ENCODE measurements at regions not wholly inside any gene's neighbourhood (a gene's known extent, or its start where the extent isn't known, plus 50 kb on each side); places are given as distances from the start of the nearest gene placed in this dataset.

DNA sequence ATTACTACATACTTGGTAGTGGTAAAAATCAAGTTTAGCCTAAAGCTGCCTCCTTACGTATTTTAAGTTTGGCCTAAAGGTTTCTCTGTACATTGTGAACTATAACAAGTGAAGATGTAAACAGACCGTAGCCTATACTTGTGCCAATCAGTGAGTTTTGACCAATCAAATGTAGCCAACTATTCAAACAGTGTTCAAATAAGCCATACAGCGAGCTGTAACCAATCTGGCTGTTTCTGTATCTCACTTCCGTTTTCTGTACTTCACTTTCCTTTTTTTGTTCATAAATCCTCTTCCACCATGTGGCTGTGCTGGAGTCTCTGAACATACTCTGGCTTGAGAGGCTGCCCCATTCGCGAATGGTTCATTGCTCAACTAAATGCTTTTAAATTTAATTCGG, 2504.6 kb downstream of the PCDH9 start:
- TF ChIP-seq CTCF (IDR thresholded peaks at IDR 0.05): no peak
- DNase-seq (ENCODE audit: low spot score): no peak
- no peak for ATAC-seq (ENCODE audit: low FRiP score)

DNA sequence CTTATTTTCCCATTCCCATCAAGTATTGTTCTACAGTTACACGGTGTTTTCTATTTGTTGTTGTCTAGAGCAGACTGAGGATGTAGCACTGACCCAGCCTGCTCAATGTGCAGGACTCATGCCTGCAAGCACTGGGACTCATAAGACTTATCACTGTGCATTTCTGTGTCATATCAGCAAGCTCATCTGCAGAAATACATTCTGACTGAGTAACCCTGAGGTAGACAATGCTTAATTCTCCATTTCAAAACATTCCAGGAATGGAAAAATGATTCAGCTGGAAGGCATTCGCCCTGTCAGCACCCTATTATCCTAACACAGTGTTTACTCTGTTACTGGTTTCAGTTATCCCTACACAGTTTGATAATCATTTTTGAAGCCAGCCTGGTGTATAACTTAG, 2506.4 kb downstream of the PCDH9 start:
- ATAC-seq (ENCODE audit: low FRiP score) (no peak), DNase-seq (ENCODE audit: low spot score) (no peak)
- no peak for TF ChIP-seq CTCF (IDR thresholded peaks at IDR 0.05)

DNA sequence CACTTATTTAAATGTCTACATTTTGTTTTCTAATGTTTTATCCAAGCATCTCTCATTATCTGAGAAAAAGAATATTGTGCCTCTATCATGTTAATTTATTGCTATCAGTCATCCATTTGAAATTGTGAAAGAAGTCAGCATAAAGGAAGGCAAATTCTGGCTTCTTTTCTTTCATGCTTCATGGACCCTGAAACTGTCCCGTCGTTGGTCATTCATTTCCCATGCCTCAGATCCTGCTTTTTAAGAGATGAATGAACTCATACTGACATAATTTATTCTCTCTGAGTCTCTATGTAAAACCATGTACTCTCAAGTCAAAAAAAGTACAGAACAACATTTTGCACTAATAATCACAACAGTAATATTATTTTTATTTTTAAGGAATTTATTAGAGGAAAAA, 2512.0 kb downstream of the PCDH9 start:
- no peak for ATAC-seq (ENCODE audit: low FRiP score)
- no peak for TF ChIP-seq CTCF (IDR thresholded peaks at IDR 0.05)
- DNase-seq (ENCODE audit: low spot score): no peak

- no peak for DNase-seq (ENCODE audit: low spot score)
- no peak for TF ChIP-seq CTCF (IDR thresholded peaks at IDR 0.05)
- ATAC-seq (ENCODE audit: low FRiP score): no peak
Measured at GRCh38 chr13:64716936-64717335, 2513.2 kb downstream of the PCDH9 start.

DNA sequence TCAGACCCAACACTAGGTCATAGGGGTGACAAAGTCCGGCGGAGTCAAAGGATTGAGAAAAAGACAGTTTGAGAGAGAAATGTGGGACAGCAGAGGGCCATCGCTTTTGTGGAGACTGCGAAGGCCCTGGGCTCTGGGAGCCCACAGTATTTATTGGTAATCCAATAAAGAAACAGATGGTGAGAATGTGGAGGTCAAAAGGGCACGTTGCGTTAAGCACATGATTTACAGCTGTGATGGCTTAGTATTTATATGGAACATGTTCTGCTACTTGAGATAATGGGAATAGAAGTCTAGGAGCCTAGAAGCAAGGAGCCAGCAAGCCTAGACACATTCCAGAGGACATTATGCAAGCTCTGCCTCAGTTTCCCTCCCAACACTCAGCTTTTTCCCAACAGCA, 2521.1 kb downstream of the PCDH9 start:
- no peak for ATAC-seq (ENCODE audit: low FRiP score)
- DNase-seq (ENCODE audit: low spot score): no peak
- no peak for TF ChIP-seq CTCF (IDR thresholded peaks at IDR 0.05)

DNA sequence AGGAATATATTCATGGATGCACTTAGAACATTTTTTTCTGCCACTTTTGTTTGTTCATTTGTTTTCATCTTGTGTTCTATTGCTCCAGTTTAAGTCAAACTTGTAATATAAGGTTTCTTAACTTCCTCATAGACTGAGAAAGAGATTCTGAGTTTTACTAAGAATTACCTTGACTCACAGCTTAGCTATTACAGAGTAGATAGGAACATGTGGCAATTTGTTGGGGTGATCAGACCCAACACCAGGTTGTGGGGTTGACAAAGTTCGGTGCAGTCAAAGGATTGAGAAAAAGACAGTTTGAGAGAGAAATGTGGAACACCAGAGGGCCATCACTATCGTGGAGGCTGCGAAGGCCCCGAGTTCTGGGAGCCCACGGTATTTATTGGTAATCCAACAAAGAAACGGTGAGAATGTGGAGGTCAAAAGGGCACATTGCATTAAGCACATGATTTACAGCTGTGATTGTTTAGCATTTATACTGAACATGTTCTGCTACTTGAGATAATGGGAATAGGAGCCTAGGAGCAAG, 2526.0 kb downstream of the PCDH9 start:
- ATAC-seq (ENCODE audit: low FRiP score): no peak
- no peak for DNase-seq (ENCODE audit: low spot score)

More for the DNA sequence above, 2526.0 kb downstream of the PCDH9 start:
- TF ChIP-seq CTCF (IDR thresholded peaks at IDR 0.05): no peak

All from omental fat pad (tissue), 3 donors.